ENCODE measurements at regions not wholly inside any gene's neighbourhood (a gene's known extent, or its start where the extent isn't known, plus 50 kb on each side); places are given as distances from the start of the nearest gene placed in this dataset.
"Not testable (repeated sequence)": the region's sequence is repeated elsewhere in the genome, so short reads cannot be mapped to it uniquely, and the experiment has no call there.

- no peak for DNase-seq (ENCODE audit: low spot score)
These were observed 1522.4 kb downstream of the SI start for GRCh38 chr3:163555918-163556317.

- no peak for DNase-seq (ENCODE audit: low spot score)
These were observed 1525.7 kb downstream of the SI start for GRCh38 chr3:163552659-163552966.

- not testable (repeated sequence) for DNase-seq (ENCODE audit: low spot score)
These were observed 1526.2 kb downstream of the SI start for GRCh38 chr3:163551915-163552658.

- no peak for DNase-seq (ENCODE audit: low spot score)
These were observed 1530.3 kb downstream of the SI start for GRCh38 chr3:163548015-163548414.

- no peak for DNase-seq (ENCODE audit: low spot score)
These were observed 1531.1 kb downstream of the SI start for GRCh38 chr3:163547014-163547685.

GRCh38 chr3:163543662-163544061, 1534.6 kb downstream of the SI start:
- DNase-seq (ENCODE audit: low spot score): no peak

- DNase-seq (ENCODE audit: low spot score): no peak
These were observed 1536.7 kb downstream of the SI start for GRCh38 chr3:163541629-163542028.

GRCh38 chr3:163538387-163538786, 1539.9 kb downstream of the SI start:
- no peak for DNase-seq (ENCODE audit: low spot score)

GRCh38 chr3:163533381-163533780, 1544.9 kb downstream of the SI start:
- DNase-seq (ENCODE audit: low spot score): no peak

GRCh38 chr3:163523375-163523774, 1554.9 kb downstream of the SI start:
- DNase-seq (ENCODE audit: low spot score): no peak

- DNase-seq (ENCODE audit: low spot score): no peak
These were observed 1557.0 kb downstream of the SI start for GRCh38 chr3:163521261-163521660.

GRCh38 chr3:163518065-163518464, 1560.2 kb downstream of the SI start:
- no peak for DNase-seq (ENCODE audit: low spot score)

GRCh38 chr3:163513149-163513657, 1565.1 kb downstream of the SI start:
- DNase-seq (ENCODE audit: low spot score): no peak

GRCh38 chr3:163508206-163508605, 1570.1 kb downstream of the SI start:
- DNase-seq (ENCODE audit: low spot score): no peak

- no peak for DNase-seq (ENCODE audit: low spot score)
These were observed 1573.3 kb downstream of the SI start for GRCh38 chr3:163504974-163505373.

GRCh38 chr3:163499736-163500219, 1578.5 kb downstream of the SI start:
- not testable (repeated sequence) for DNase-seq (ENCODE audit: low spot score)

- DNase-seq (ENCODE audit: low spot score): not testable (repeated sequence)
These were observed 1579.2 kb downstream of the SI start for GRCh38 chr3:163498842-163499735.

GRCh38 chr3:163491714-163492113, 1586.6 kb downstream of the SI start:
- DNase-seq (ENCODE audit: low spot score): no peak

- peak; percentile 70 for DNase-seq (ENCODE audit: low spot score)
These were observed 1588.2 kb downstream of the SI start for GRCh38 chr3:163490119-163490518.

- no peak for DNase-seq (ENCODE audit: low spot score)
These were observed 1595.6 kb downstream of the SI start for GRCh38 chr3:163482695-163483094.

GRCh38 chr3:163481738-163482137, 1596.6 kb downstream of the SI start:
- DNase-seq (ENCODE audit: low spot score): no peak

GRCh38 chr3:163476179-163476578, 1602.1 kb downstream of the SI start:
- no peak for DNase-seq (ENCODE audit: low spot score)
